ENCODE measurements at regions not wholly inside any gene's neighbourhood (a gene's known extent, or its start where the extent isn't known, plus 50 kb on each side); places are given as distances from the start of the nearest gene placed in this dataset.
A peak's percentile ranks its signal among the peaks of the same experiment; 100 is the strongest.

DNA sequence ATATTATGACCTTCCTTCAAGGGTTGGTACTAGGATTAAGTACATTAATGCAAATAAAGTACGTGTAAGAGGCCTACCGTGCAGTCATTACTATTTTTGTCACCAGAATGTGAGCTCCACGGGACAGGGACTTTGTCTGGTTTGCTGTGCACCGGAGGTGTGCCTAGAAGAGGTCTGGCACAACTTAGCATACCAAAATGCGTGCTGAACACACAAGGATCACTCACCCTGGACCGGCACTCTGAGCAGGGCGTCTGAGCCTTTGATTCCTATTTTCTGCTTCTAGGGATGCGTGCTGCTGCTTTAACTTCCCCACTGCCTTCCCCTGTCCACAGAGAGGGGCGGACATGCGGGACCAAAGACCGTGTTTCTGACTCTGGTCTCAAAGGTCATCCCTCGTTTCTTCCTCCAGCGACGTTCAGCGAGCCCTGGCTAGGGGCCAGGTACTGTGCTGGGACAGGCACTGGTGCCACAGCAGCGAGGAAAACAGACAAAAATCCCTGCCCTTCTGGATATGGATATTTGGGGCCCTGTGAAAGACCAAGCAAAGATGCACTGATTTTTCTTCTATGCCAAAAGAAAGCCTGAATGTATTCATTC, 222.7 kb downstream of the BMP7 start:
- no peak for DNase-seq (ENCODE audit: low read depth in 2 of 3, low spot score in 2 of 3)

- DNase-seq (ENCODE audit: low read depth in 2 of 3, low spot score in 2 of 3): peak in 1 of 3 donors; percentile 3
These were observed 219.0 kb downstream of the BMP7 start for GRCh38 chr20:57047281-57048026.

DNA sequence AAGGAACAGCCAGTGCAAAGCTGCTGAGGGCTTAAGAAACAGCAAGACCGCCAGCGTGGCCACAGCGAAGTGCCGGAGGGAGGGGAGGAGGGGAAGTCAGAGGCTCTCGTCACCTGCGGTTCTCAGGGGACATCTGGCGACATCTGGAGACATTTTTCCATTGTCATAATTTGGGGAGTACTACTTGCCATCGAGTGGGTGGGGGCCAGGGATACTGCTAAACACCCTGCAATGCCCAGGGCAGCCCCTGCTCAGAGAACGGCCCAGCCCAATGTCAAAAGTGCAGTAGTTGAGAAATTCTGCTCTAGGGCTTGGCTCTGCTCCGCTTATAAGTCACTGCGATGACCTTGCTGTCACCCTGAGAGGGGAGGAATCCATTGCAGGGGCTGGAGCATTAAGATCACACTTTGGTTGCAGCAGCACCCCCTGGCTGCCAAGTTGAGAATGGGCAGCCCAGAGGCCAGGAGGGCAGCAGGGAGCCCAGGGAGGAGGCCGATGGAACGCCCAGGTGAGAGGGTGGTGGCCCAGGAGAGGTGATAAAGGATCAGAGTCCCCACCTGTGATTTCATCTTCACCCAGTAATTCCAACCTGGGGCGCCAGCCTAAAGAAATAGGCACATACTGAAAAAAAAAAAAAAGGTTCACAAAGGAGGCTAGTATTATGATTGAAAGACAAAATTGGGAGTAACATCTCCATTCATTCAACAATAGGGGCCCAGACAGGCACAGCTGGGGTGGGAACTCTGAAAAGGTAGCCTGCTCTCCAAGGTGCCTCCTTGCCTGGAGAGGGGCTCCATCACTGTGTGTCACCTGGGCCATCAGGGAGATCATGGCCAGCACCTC, 218.2 kb downstream of the BMP7 start:
- DNase-seq (ENCODE audit: low read depth in 2 of 3, low spot score in 2 of 3): peak in 1 of 3 donors; percentile 4

DNA sequence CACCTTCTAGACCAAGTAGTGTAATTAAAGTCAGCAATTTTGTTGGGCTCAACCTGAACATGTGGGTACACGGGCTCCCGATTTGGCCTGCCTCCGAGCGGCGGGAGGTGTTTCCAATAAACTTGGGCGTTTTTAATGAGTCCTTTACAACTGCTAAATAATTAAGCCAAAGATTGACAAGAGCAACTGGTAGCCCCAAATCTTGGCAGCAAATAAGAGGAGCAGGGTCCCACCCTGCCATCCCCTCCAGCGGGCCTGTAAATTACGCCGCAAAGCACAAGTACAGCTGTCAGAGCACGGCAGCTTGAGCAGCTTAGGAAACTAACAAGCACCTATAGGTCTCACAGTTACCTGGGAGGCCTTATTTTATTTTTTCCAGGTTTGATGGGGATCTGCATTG, 217.1 kb downstream of the BMP7 start:
- no peak for DNase-seq (ENCODE audit: low read depth in 2 of 3, low spot score in 2 of 3)

DNA sequence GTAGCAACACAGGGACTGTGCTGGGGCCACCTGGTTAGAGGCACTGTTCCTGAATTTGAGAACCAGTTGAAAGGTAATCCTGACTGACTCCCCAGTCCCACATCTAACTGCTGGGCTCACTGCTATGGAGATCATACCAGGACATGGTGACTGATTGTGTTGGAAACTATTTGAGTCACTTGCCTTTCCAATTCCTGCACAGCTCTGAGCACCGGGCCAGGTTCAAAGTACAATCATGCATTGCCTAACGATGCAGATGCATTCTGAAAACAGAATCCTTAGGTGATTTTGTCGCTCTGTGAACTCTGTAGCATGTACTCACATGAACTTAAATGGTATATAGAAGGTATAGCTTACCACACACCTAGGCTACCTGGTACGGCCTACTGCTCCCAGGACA, 215.3 kb downstream of the BMP7 start:
- no peak for DNase-seq (ENCODE audit: low read depth in 2 of 3, low spot score in 2 of 3)

- no peak for DNase-seq (ENCODE audit: low read depth in 2 of 3, low spot score in 2 of 3)
These were observed 213.4 kb downstream of the BMP7 start for GRCh38 chr20:57053067-57053466.

GRCh38 chr20:57053793-57054552, 212.5 kb downstream of the BMP7 start:
- no peak for DNase-seq (ENCODE audit: low read depth in 2 of 3, low spot score in 2 of 3)

GRCh38 chr20:57055345-57055744, 211.1 kb downstream of the BMP7 start:
- no peak for DNase-seq (ENCODE audit: low read depth in 2 of 3, low spot score in 2 of 3)

GRCh38 chr20:57056651-57057050, 209.8 kb downstream of the BMP7 start:
- DNase-seq (ENCODE audit: low read depth in 2 of 3, low spot score in 2 of 3): no peak

GRCh38 chr20:57059055-57059596, 207.3 kb downstream of the BMP7 start:
- no peak for DNase-seq (ENCODE audit: low read depth in 2 of 3, low spot score in 2 of 3)

GRCh38 chr20:57060407-57061050, 205.9 kb downstream of the BMP7 start:
- DNase-seq (ENCODE audit: low read depth in 2 of 3, low spot score in 2 of 3): no peak

GRCh38 chr20:57061051-57061900, 205.2 kb downstream of the BMP7 start:
- no peak for DNase-seq (ENCODE audit: low read depth in 2 of 3, low spot score in 2 of 3)

DNA sequence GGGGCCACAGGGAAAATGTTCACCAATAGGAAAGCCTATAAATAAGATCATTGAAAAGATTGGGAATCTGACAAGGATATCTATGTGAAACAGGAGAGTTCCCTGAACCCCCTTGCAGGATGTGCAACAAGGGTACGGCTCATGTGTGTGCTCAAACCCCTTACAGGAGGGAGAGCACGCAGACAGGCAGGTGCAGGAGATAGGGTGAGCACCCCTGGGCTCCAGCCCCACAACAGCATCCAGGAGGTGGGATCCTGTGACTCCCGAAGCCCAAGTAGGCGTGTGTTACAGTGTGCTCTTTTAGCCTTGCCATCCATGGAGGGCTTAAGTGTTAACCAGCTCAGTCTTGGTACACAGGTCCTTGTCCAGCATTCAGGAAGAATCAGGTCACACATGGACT, 204.2 kb downstream of the BMP7 start:
- DNase-seq (ENCODE audit: low read depth in 2 of 3, low spot score in 2 of 3): no peak

GRCh38 chr20:57062696-57063270, 203.7 kb downstream of the BMP7 start:
- no peak for DNase-seq (ENCODE audit: low read depth in 2 of 3, low spot score in 2 of 3)

GRCh38 chr20:57064836-57065235, 201.6 kb downstream of the BMP7 start:
- DNase-seq (ENCODE audit: low read depth in 2 of 3, low spot score in 2 of 3): no peak

- no peak for DNase-seq (ENCODE audit: low read depth in 2 of 3, low spot score in 2 of 3)
These were observed 200.8 kb downstream of the BMP7 start for GRCh38 chr20:57065646-57066045.

DNA sequence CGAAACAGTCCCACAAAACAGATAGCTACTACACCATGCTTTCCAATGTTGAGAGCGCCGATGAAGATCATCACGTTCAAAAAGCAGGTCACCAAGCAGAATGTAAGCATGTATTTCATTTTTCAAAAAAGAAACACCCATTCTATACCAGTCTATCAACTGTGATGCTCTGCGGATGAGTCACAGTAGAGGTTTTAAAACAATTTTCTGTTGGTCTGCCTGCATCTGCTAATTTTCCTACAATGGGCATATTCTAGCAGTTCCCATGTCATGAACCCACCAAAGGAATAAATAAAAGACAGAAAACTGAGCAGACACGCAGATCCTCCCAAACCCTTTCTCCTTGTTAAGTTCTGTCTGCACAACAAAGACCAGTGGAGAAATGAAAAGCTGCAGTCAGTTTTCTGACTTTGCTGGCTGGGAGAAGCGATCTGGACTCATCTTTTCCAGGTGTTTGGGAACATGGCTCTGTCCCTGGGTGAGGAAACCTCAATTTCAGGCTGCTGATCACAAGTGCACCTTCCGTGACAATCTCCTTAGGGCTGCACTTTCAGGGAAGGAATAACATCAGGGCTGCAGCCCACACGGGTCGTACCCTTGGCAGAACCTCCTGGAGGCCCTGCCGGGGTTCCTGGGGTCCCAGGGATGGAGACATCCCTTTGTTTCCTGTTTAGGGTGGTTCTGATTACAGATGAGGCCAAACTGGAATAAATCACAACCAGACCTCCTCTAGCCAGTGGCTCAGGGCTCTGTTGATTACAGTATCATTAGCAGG, 200.1 kb downstream of the BMP7 start:
- DNase-seq (ENCODE audit: low read depth in 2 of 3, low spot score in 2 of 3): no peak

- no peak for DNase-seq (ENCODE audit: low read depth in 2 of 3, low spot score in 2 of 3)
These were observed 197.0 kb downstream of the BMP7 start for GRCh38 chr20:57069442-57069841.
